ENCODE measurements at regions not wholly inside any gene's neighbourhood (a gene's known extent, or its start where the extent isn't known, plus 50 kb on each side); places are given as distances from the start of the nearest gene placed in this dataset.

DNA sequence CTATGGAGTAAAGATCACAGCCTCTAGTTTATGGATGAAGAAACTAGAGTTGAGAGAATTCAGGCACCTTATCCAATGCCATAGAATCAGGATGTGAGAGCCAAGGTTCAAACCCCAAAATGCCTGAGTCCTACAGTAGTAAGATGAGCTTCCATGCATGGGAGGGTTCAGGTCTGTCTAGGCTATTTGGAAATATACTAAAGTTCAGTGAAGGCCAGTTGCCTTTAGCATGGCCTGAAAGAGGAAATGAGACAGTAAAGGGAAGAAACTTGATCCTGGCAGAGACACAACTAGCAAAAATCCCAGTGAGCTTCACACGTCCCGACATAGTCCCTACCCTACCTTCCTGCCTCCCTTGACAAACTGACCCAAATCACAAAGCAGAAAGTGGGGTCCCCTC lies 317.0 kb downstream of the RASEF start:
- TF ChIP-seq YY1 (IDR thresholded peaks at IDR 0.05; ENCODE audit: low read depth) (no peak), CEBPB (IDR thresholded peaks at IDR 0.05) (no peak), EGR1 (IDR thresholded peaks at IDR 0.05) (no peak)
- TF ChIP-seq, protein P1, sequence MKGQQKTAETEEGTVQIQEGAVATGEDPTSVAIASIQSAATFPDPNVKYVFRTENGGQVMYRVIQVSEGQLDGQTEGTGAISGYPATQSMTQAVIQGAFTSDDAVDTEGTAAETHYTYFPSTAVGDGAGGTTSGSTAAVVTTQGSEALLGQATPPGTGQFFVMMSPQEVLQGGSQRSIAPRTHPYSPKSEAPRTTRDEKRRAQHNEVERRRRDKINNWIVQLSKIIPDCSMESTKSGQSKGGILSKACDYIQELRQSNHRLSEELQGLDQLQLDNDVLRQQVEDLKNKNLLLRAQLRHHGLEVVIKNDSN (IDR thresholded peaks at IDR 0.05): no peak

DNA sequence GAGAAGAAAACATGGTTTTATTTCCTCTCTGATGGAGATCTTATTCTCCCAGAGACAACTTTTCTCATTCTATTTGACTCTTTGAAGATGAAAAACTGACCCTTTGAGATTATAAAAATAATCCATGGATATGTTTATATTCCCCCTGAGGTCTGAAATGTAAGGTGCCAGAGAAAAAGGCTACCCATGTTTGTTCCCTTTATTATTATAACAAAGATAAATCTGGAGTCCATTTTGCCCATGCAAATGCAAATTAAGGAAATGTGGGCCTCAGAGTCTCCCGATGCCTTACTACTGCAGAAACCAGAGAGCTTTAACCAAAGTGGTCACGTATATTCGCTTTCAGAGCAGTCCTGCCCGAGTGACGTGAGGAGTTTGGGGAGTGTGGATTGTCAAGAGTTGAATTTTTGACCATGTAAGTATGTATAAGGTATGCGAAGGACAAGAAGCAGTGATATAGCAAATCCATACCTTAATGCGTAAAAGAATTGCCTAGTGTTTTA lies 312.5 kb downstream of the RASEF start:
- TF ChIP-seq TAF1 (IDR thresholded peaks at IDR 0.05; ENCODE audit: low read depth) (no peak), ZBTB7A (IDR thresholded peaks at IDR 0.05; ENCODE audit: low read depth) (no peak), CEBPB (IDR thresholded peaks at IDR 0.05) (no peak), EP300 (IDR thresholded peaks at IDR 0.05; ENCODE audit: borderline replicate concordance) (no peak), YY1 (IDR thresholded peaks at IDR 0.05; ENCODE audit: low read depth) (no peak), RAD21 (IDR thresholded peaks at IDR 0.05; ENCODE audit: low read depth) (no peak), NFIC (IDR thresholded peaks at IDR 0.05) (no peak), EGR1 (IDR thresholded peaks at IDR 0.05) (no peak), CREB1 (IDR thresholded peaks at IDR 0.05; ENCODE audit: low read depth) (no peak), TEAD4 (IDR thresholded peaks at IDR 0.05) (no peak)
- TF ChIP-seq, protein P1 (IDR thresholded peaks at IDR 0.05): no peak
- TF ChIP-seq, protein P2, sequence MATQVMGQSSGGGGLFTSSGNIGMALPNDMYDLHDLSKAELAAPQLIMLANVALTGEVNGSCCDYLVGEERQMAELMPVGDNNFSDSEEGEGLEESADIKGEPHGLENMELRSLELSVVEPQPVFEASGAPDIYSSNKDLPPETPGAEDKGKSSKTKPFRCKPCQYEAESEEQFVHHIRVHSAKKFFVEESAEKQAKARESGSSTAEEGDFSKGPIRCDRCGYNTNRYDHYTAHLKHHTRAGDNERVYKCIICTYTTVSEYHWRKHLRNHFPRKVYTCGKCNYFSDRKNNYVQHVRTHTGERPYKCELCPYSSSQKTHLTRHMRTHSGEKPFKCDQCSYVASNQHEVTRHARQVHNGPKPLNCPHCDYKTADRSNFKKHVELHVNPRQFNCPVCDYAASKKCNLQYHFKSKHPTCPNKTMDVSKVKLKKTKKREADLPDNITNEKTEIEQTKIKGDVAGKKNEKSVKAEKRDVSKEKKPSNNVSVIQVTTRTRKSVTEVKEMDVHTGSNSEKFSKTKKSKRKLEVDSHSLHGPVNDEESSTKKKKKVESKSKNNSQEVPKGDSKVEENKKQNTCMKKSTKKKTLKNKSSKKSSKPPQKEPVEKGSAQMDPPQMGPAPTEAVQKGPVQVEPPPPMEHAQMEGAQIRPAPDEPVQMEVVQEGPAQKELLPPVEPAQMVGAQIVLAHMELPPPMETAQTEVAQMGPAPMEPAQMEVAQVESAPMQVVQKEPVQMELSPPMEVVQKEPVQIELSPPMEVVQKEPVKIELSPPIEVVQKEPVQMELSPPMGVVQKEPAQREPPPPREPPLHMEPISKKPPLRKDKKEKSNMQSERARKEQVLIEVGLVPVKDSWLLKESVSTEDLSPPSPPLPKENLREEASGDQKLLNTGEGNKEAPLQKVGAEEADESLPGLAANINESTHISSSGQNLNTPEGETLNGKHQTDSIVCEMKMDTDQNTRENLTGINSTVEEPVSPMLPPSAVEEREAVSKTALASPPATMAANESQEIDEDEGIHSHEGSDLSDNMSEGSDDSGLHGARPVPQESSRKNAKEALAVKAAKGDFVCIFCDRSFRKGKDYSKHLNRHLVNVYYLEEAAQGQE (IDR thresholded peaks at IDR 0.05; ENCODE audit: low read depth): no peak

DNA sequence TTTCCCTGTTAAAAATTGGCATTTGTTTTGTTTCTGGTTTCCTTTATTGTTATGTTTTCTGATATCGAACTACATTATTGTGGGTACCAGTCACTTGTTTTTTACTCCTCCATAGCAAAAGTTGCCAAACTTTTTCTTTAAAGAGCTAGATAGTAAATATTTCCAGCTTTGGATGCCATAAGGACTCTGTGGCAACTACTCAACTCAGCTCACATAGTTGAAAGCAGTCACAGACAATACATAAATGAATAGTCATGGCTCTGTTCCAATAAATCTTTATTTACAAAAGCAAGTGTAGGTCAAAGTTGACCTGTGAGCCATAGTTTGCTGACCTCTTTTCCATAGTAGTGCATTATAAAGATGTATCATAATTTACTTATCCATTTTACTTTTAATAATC lies 305.0 kb downstream of the RASEF start:
- TF ChIP-seq NFIC (IDR thresholded peaks at IDR 0.05) (no peak), CREB1 (IDR thresholded peaks at IDR 0.05; ENCODE audit: low read depth) (no peak), CEBPB (IDR thresholded peaks at IDR 0.05) (no peak), YY1 (IDR thresholded peaks at IDR 0.05; ENCODE audit: low read depth) (no peak), EGR1 (IDR thresholded peaks at IDR 0.05) (no peak), RAD21 (IDR thresholded peaks at IDR 0.05; ENCODE audit: low read depth) (no peak)
- TF ChIP-seq, protein P1 (IDR thresholded peaks at IDR 0.05): no peak

DNA sequence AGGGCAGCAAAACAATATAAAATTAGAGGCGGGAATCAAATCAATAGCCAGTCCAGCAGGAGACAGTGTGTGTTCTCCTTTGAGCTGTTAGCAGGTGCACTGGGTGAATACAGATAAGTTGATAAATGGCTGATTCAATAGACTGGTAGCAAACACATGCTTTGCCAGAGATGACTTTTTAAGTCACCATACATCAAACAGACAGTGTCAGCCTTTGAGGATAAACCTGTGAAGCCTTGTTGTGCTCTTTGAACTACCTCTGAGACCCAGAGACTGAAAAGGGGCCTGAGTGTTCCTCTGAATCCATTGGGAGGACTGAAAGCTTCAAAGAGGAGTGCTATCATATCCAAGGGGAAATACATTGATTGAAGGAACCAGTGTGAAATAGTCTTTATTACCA lies 301.9 kb downstream of the RASEF start:
- no peak for TF ChIP-seq CEBPB (IDR thresholded peaks at IDR 0.05)
- TF ChIP-seq RAD21 (IDR thresholded peaks at IDR 0.05; ENCODE audit: low read depth): no peak
- TF ChIP-seq, protein P2 (IDR thresholded peaks at IDR 0.05; ENCODE audit: low read depth): no peak
- TF ChIP-seq NFIC (IDR thresholded peaks at IDR 0.05): no peak
- no peak for TF ChIP-seq FOXM1 (IDR thresholded peaks at IDR 0.05; ENCODE audit: borderline replicate concordance, low read depth)
- TF ChIP-seq EP300 (IDR thresholded peaks at IDR 0.05; ENCODE audit: borderline replicate concordance): no peak
- no peak for TF ChIP-seq EGR1 (IDR thresholded peaks at IDR 0.05)
- TF ChIP-seq CREB1 (IDR thresholded peaks at IDR 0.05; ENCODE audit: low read depth): no peak
- TF ChIP-seq, protein P1 (IDR thresholded peaks at IDR 0.05): no peak
- no peak for TF ChIP-seq ZBTB7A (IDR thresholded peaks at IDR 0.05; ENCODE audit: low read depth)
- no peak for TF ChIP-seq TEAD4 (IDR thresholded peaks at IDR 0.05)
- TF ChIP-seq TAF1 (IDR thresholded peaks at IDR 0.05; ENCODE audit: low read depth): no peak
- TF ChIP-seq YY1 (IDR thresholded peaks at IDR 0.05; ENCODE audit: low read depth): no peak
- no peak for TF ChIP-seq TCF12 (IDR thresholded peaks at IDR 0.05; ENCODE audit: low read depth)
- TF ChIP-seq, protein P3, sequence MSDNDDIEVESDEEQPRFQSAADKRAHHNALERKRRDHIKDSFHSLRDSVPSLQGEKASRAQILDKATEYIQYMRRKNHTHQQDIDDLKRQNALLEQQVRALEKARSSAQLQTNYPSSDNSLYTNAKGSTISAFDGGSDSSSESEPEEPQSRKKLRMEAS (IDR thresholded peaks at IDR 0.05): no peak

DNA sequence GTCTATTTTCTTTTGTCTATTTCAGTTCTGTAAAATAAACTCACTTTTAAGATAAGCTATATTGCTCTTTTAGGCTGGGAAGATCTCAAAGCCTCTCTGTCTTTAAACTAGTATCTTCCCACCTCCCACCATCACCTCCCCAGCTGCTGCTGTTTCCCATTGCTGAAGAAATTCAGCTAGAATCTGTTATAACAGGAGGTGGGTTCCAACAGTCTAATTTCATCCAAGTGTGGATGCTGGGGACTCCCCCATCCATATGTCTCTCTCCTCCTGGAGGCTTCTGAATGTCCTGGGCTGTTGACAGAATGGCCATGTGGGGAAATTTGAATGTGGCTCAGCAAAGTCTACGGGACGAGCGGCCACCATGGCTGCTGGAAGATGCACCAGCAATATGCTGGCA lies 301.0 kb downstream of the RASEF start:
- TF ChIP-seq FOXM1 (IDR thresholded peaks at IDR 0.05; ENCODE audit: borderline replicate concordance, low read depth) (no peak), TEAD4 (IDR thresholded peaks at IDR 0.05) (no peak), TAF1 (IDR thresholded peaks at IDR 0.05; ENCODE audit: low read depth) (no peak), CEBPB (IDR thresholded peaks at IDR 0.05) (no peak), EP300 (IDR thresholded peaks at IDR 0.05; ENCODE audit: borderline replicate concordance) (no peak), CREB1 (IDR thresholded peaks at IDR 0.05; ENCODE audit: low read depth) (no peak), RAD21 (IDR thresholded peaks at IDR 0.05; ENCODE audit: low read depth) (no peak), EGR1 (IDR thresholded peaks at IDR 0.05) (no peak), TCF12 (IDR thresholded peaks at IDR 0.05; ENCODE audit: low read depth) (no peak)
- TF ChIP-seq, protein P3 (IDR thresholded peaks at IDR 0.05): no peak

Measured in Ishikawa (cell line).